Ascending aorta (tissue), 2 donors: ENCODE measurements at regions not wholly inside any gene's neighbourhood (a gene's known extent, or its start where the extent isn't known, plus 50 kb on each side); places are given as distances from the start of the nearest gene placed in this dataset.

ENCODE experiments used
- DNase-seq, 2 donors: peaks; one replicate each; pipeline ENCODE4 v3.0.0-alpha.2; 2019; ENCODE audit warnings: low spot score in 2 of 2
- H3K27ac ChIP-seq, 2 donors: fragments of 200-600 bp; sonication (generic); one replicate each; pipeline ENCODE4 v1.5.1; 2016 to 2017; ENCODE audit warnings: mild to moderate bottlenecking in 1 of 2
- H3K27me3 ChIP-seq: fragments of 200-600 bp; sonication (generic); one replicate; pipeline ENCODE4 v1.5.1; 2017
- H3K36me3 ChIP-seq, 2 donors: fragments of 200-600 bp; sonication (generic); one replicate each; pipeline ENCODE4 v1.5.1; 2016
- H3K4me1 ChIP-seq, 2 donors: fragments of 200-600 bp; sonication (generic); one replicate each; pipeline ENCODE4 v1.5.1; 2016 to 2017; ENCODE audit warnings: mild to moderate bottlenecking in 1 of 2
- H3K4me3 ChIP-seq, 2 donors: fragments of 200-600 bp; sonication (generic); one replicate each; pipeline ENCODE4 v1.5.1; 2016 to 2017; ENCODE audit warnings: mild to moderate bottlenecking in 1 of 2
- H3K9me3 ChIP-seq, 2 donors: fragments of 200-600 bp; sonication (generic); one replicate each; pipeline ENCODE4 v1.5.1; 2016
- intact Hi-C: fragments of 100-400 bp; cut with DNase I; formaldehyde crosslinking; loops from one replicate; pipeline ENCODE4 v1.15.1; 2023
- TF ChIP-seq, protein P1 (sequence below), 3 experiments: fragments of 200-600 bp in 2 of 3; fragments of 450-650 bp in 1 of 3; sonication (generic) in 2 of 3; IDR thresholded peaks; one replicate each; pipeline ENCODE4 v1.5.1; 2016 to 2019; ENCODE audit warnings: antibody characterized with exemption in 3 of 3, mild to moderate bottlenecking in 1 of 3, moderate library complexity in 1 of 3

GRCh38 chr2:4891394-4891793, 800.8 kb upstream of the SOX11 start:
- Histone ChIP-seq H3K9me3 (no peaks in the 10 kb centered on the region), H3K4me1 (no peaks in the 10 kb centered on the region), H3K4me3 (no peak overlapping the region), H3K36me3 (no peaks in the 10 kb centered on the region), H3K27me3 (no peaks in the 10 kb centered on the region), H3K27ac (no peak overlapping the region)
- TF ChIP-seq, protein P1, sequence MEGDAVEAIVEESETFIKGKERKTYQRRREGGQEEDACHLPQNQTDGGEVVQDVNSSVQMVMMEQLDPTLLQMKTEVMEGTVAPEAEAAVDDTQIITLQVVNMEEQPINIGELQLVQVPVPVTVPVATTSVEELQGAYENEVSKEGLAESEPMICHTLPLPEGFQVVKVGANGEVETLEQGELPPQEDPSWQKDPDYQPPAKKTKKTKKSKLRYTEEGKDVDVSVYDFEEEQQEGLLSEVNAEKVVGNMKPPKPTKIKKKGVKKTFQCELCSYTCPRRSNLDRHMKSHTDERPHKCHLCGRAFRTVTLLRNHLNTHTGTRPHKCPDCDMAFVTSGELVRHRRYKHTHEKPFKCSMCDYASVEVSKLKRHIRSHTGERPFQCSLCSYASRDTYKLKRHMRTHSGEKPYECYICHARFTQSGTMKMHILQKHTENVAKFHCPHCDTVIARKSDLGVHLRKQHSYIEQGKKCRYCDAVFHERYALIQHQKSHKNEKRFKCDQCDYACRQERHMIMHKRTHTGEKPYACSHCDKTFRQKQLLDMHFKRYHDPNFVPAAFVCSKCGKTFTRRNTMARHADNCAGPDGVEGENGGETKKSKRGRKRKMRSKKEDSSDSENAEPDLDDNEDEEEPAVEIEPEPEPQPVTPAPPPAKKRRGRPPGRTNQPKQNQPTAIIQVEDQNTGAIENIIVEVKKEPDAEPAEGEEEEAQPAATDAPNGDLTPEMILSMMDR (IDR thresholded peaks at IDR 0.05), result no peak
- intact Hi-C loops, result no loop called here
- no peak for DNase-seq

GRCh38 chr2:4895371-4895770, 796.8 kb upstream of the SOX11 start:
- Histone ChIP-seq H3K36me3 (no peaks in the 10 kb centered on the region), H3K4me1 (no peaks in the 10 kb centered on the region), H3K27me3 (no peaks in the 10 kb centered on the region), H3K4me3 (no peak overlapping the region), H3K9me3 (no peaks in the 10 kb centered on the region), H3K27ac (no peak overlapping the region)
- TF ChIP-seq, protein P1 (IDR thresholded peaks at IDR 0.05), result no peak
- intact Hi-C loops, result no loop called here
- no peak for DNase-seq

DNA sequence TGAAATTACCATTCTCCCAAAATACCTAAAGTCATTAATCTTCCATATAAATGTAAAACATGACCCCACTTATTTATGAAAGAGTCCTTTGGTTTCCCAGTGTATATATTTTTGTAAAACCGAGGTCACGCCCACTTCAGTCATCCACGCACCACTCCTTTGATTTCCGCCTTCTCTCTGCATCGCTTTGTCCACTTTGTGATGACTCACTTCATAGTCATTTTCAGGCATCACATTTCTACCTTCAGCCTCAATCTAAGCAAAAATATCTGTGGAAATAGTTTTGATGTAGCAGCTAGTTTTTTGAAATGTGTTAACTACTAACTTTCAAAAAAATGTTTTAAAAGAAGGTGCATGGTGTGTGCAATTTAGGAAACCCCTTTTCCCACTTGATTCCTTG, 793.5 kb upstream of the SOX11 start:
- intact Hi-C loops, result no loop called here
- Histone ChIP-seq H3K9me3 (no peaks in the 10 kb centered on the region), H3K27ac (no peak overlapping the region), H3K36me3 (no peaks in the 10 kb centered on the region), H3K4me1 (no peaks in the 10 kb centered on the region), H3K4me3 (no peak overlapping the region), H3K27me3 (no peaks in the 10 kb centered on the region)
- TF ChIP-seq, protein P1 (IDR thresholded peaks at IDR 0.05), result no peak
- no peak for DNase-seq

GRCh38 chr2:4900242-4900641, 791.9 kb upstream of the SOX11 start:
- intact Hi-C loops, result no loop called here
- no peak for DNase-seq
- TF ChIP-seq, protein P1 (IDR thresholded peaks at IDR 0.05), result no peak
- Histone ChIP-seq H3K4me1 (no peaks in the 10 kb centered on the region), H3K4me3 (no peak overlapping the region), H3K27me3 (no peaks in the 10 kb centered on the region), H3K9me3 (no peaks in the 10 kb centered on the region), H3K27ac (no peak overlapping the region), H3K36me3 (no peaks in the 10 kb centered on the region)

DNA sequence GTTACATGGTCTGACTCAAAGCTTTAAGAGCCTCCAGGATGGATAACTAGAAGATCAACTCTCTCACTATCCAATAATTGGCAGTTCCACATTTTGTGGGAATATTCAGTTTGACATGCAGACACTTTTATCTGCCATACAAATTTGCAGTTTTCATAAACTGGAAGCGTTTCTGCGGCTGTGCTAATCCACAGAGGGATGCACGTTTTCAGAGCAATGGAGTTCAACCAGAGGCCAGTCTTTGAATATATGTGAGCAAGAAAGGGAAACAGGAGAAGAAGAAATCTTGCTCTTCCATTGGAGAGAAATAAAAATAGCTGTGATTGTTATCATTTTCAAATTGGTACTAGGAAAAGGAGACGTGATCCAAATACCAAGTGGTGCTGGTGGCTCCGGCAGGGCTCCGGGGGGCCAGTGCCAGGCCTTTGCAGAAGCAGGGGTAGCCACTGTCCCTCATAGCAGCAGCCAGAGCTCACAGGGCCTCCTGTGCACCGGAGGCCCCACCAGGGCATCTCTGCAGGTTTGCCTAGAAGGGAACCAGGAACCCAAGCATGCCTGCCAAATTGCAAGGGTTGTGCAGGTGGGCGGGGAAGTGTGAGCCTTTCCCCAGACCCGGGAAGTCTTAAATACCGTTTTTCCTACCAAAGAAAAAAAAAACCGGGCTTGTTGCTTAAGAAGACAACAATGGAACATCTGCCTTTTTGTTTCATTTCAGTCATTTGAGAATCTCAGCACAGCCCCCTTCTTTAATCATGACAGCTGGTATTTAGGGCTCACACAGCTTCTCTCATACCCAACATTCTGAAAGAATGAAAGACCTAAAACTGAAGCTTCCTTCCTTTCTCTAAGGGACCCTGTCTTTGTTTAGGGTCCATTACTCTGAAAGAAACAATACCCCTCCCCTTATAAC, 791.1 kb upstream of the SOX11 start:
- no peaks in the 10 kb centered on the region for H3K9me3 ChIP-seq
- H3K27ac ChIP-seq, result no peak overlapping the region
- no peak overlapping the region for H3K4me3 ChIP-seq
- no peaks in the 10 kb centered on the region for H3K4me1 ChIP-seq
- no peaks in the 10 kb centered on the region for H3K36me3 ChIP-seq
- no peak for DNase-seq
- H3K27me3 ChIP-seq, result no peaks in the 10 kb centered on the region
- TF ChIP-seq, protein P1 (IDR thresholded peaks at IDR 0.05), result no peak
- intact Hi-C loops, result no loop called here
